ENCODE measurements at regions not wholly inside any gene's neighbourhood (a gene's known extent, or its start where the extent isn't known, plus 50 kb on each side); places are given as distances from the start of the nearest gene placed in this dataset.

- no peak for TF ChIP-seq POLR2A (IDR thresholded peaks at IDR 0.05)
- TF ChIP-seq CTCF (IDR thresholded peaks at IDR 0.05) = no peak
Observed at GRCh38 chrX:9355739-9356138, 109.1 kb upstream of the TBL1X start.

All from body of pancreas (tissue), 4 donors.